SKM-1 (cell line): ENCODE measurements at regions not wholly inside any gene's neighbourhood (a gene's known extent, or its start where the extent isn't known, plus 50 kb on each side); places are given as distances from the start of the nearest gene placed in this dataset.
"Not testable (repeated sequence)": the region's sequence is repeated elsewhere in the genome, so short reads cannot be mapped to it uniquely, and the experiment has no call there.

Experiments
- DNase-seq: peaks from one replicate; lab custom pipeline; 2025; ENCODE audit not compliant: unreplicated experiment; lab: John Stamatoyannopoulos, UW

GRCh38 chr10:81541517-81541916 is 333.5 kb upstream of the NRG3 start:
- no peak for DNase-seq

GRCh38 chr10:81546243-81546642 is 328.8 kb upstream of the NRG3 start:
- no peak for DNase-seq

GRCh38 chr10:81548160-81548559 is 326.8 kb upstream of the NRG3 start:
- DNase-seq, result no peak

GRCh38 chr10:81564143-81564542 is 310.9 kb upstream of the NRG3 start:
- no peak for DNase-seq

- no peak for DNase-seq
Observed at GRCh38 chr10:81569488-81569887, 305.5 kb upstream of the NRG3 start.

GRCh38 chr10:81570349-81570748 is 304.6 kb upstream of the NRG3 start:
- DNase-seq, result no peak

- DNase-seq, result no peak
Observed at GRCh38 chr10:81570878-81571794, 303.9 kb upstream of the NRG3 start.

- DNase-seq, result no peak
Observed at GRCh38 chr10:81575036-81575435, 300.0 kb upstream of the NRG3 start.

- DNase-seq, result no peak
Observed at GRCh38 chr10:81576336-81576735, 298.7 kb upstream of the NRG3 start.

- DNase-seq, result no peak
Observed at GRCh38 chr10:81594991-81595390, 280.0 kb upstream of the NRG3 start.

- no peak for DNase-seq
Observed at GRCh38 chr10:81600185-81600584, 274.8 kb upstream of the NRG3 start.

- no peak for DNase-seq
Observed at GRCh38 chr10:81603106-81603620, 271.8 kb upstream of the NRG3 start.

GRCh38 chr10:81644485-81644884 is 230.5 kb upstream of the NRG3 start:
- DNase-seq, result not testable (repeated sequence)

GRCh38 chr10:81655986-81656385 is 219.0 kb upstream of the NRG3 start:
- DNase-seq, result no peak

- no peak for DNase-seq
Observed at GRCh38 chr10:81662837-81663236, 212.2 kb upstream of the NRG3 start.

GRCh38 chr10:81664800-81665199 is 210.2 kb upstream of the NRG3 start:
- not testable (repeated sequence) for DNase-seq

- DNase-seq, result no peak
Observed at GRCh38 chr10:81674941-81675340, 200.1 kb upstream of the NRG3 start.

- no peak for DNase-seq
Observed at GRCh38 chr10:81679291-81679690, 195.7 kb upstream of the NRG3 start.

GRCh38 chr10:81680359-81680758 is 194.6 kb upstream of the NRG3 start:
- no peak for DNase-seq

- no peak for DNase-seq
Observed at GRCh38 chr10:81688459-81688858, 186.5 kb upstream of the NRG3 start.

- no peak for DNase-seq
Observed at GRCh38 chr10:81696609-81697388, 178.2 kb upstream of the NRG3 start.

- no peak for DNase-seq
Observed at GRCh38 chr10:81704596-81704995, 170.4 kb upstream of the NRG3 start.
